ENCODE measurements at regions not wholly inside any gene's neighbourhood (a gene's known extent, or its start where the extent isn't known, plus 50 kb on each side); places are given as distances from the start of the nearest gene placed in this dataset.

DNA sequence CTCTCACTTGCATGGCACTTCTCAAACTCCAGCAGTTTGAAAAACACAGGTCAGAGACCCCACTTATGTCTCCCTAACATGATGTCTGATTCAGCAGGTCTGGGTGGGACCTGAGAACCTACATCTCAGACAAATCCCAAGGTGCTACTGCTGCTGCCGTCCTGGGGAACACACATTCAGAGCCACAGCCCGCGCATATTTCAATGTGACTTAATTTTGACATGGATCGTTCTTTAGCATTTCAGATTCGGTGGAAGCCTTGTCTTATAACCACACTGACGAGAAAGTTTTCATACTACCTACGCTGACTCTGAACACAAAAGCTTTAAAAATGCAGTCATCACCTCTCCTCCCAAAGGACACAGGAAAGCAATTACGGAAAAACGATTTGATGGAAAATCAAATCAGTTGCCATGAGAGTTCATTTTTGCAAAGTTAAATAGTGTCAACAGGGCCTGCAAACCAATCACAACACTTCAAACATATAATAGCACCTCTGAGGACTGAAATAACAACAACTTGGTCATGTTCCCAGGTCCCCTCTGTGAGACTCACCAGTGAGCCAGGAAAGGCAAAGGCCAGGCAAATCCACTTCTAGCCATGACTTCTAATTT is 132.6 kb downstream of the SHANK2 start:
- Histone ChIP-seq H3K27me3 (ENCODE audit: control insufficient read depth in 3 of 3, insufficient read depth in 3 of 3, low read length in 3 of 3) (peaks cover 2 to 15% (median 8%) of the 10 kb centered on the region in 3 donors), H3K27ac (ENCODE audit: low read depth, low read length) (no peak overlapping the region), H3K4me3 (ENCODE audit: low read length in 3 of 3) (no peak overlapping the region), H3K36me3 (ENCODE audit: control insufficient read depth in 3 of 3, insufficient read depth in 3 of 3, low read length in 3 of 3) (no peaks in the 10 kb centered on the region), H3K4me1 (ENCODE audit: control insufficient read depth in 3 of 3, insufficient read depth in 3 of 3, low read length in 3 of 3) (no peaks in the 10 kb centered on the region), H3K9ac (ENCODE audit: low read depth in 1 of 3, low read length in 3 of 3) (no peak overlapping the region), H3K9me3 (ENCODE audit: control insufficient read depth in 3 of 3, low read length in 3 of 3) (no peaks in the 10 kb centered on the region)

DNA sequence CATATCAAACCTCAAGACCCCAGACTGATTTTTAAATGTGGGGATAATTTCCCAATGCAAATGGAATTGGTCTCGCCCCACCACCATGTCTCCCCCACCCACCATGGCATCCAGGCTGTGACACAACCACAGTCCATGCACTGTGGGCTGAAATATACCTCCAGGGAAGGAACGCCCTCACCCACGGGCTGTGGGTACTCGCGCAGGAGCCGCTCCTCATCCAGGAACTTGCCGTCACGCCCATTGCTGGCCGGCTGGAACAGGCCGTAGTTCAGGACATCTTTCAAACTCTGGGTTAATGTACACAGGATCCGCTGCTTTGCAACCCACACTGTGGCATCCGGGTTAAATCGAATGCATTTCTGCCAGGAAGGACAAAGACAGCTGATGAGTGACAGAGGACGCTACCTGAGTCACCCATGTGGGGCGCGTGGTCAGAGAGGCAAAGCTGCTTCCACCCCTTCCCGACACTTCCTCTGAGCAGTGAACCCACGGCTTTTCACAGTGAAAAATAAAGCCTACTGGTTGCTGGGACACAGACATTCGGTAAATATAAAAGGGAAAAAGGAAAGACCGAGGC is 133.6 kb downstream of the SHANK2 start:
- no peaks in the 10 kb centered on the region for H3K36me3 ChIP-seq (ENCODE audit: control insufficient read depth in 3 of 3, insufficient read depth in 3 of 3, low read length in 3 of 3)
- no peaks in the 10 kb centered on the region for H3K9me3 ChIP-seq (ENCODE audit: control insufficient read depth in 3 of 3, low read length in 3 of 3)
- H3K27me3 ChIP-seq (ENCODE audit: control insufficient read depth in 3 of 3, insufficient read depth in 3 of 3, low read length in 3 of 3) = peaks cover 10 to 23% (median 17%) of the 10 kb centered on the region in 3 donors
- H3K4me1 ChIP-seq (ENCODE audit: control insufficient read depth in 3 of 3, insufficient read depth in 3 of 3, low read length in 3 of 3) = no peaks in the 10 kb centered on the region
- no peak overlapping the region for H3K27ac ChIP-seq (ENCODE audit: low read depth, low read length)
- no peak overlapping the region for H3K4me3 ChIP-seq (ENCODE audit: low read length in 3 of 3)
- no peak overlapping the region for H3K9ac ChIP-seq (ENCODE audit: low read depth in 1 of 3, low read length in 3 of 3)

DNA sequence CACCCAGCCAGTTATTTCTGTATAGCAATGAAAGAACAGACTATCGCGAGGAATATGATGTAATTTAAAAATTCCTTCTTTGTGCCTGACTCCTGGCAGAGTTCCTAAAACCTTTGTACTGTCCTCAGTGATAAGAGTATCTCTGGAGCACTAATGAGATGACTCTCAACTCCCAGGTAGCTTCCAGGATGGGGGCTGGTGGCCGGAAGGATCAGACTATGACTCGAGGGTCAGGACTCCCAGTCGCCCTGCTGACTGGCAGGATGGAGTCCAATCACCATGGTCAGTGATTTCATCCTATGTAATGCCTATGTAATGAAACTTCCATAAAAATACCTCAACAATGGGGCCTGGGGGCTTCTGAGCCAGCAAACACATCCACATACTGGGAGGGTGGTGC is 135.1 kb downstream of the SHANK2 start:
- no peaks in the 10 kb centered on the region for H3K9me3 ChIP-seq (ENCODE audit: control insufficient read depth in 3 of 3, low read length in 3 of 3)
- no peak overlapping the region for H3K4me3 ChIP-seq (ENCODE audit: low read length in 3 of 3)
- H3K4me1 ChIP-seq (ENCODE audit: control insufficient read depth in 3 of 3, insufficient read depth in 3 of 3, low read length in 3 of 3) = no peaks in the 10 kb centered on the region
- H3K27ac ChIP-seq (ENCODE audit: low read depth, low read length) = no peak overlapping the region
- H3K27me3 ChIP-seq (ENCODE audit: control insufficient read depth in 3 of 3, insufficient read depth in 3 of 3, low read length in 3 of 3) = peaks cover 17 to 37% (median 30%) of the 10 kb centered on the region in 3 donors
- H3K36me3 ChIP-seq (ENCODE audit: control insufficient read depth in 3 of 3, insufficient read depth in 3 of 3, low read length in 3 of 3) = no peaks in the 10 kb centered on the region
- H3K9ac ChIP-seq (ENCODE audit: low read depth in 1 of 3, low read length in 3 of 3) = no peak overlapping the region

DNA sequence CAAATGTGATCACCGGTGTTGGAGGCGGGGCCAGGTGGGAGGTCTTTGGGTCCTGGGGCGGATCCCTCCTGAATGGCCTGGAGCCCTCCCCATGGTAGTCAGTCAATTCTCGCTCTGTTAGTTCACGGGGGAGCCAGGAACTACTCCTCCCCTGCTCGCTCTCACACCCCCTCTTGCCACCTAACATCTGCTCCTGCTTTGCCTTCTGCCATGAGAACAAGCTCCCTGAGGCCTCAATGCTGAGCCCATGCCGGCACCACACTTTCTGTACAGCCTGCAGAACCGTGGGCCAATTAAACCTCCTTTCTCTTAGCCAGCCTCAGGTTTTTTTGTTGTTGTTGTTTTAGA is 135.7 kb downstream of the SHANK2 start:
- H3K4me3 ChIP-seq (ENCODE audit: low read length in 3 of 3) = no peak overlapping the region
- H3K9ac ChIP-seq (ENCODE audit: low read depth in 1 of 3, low read length in 3 of 3) = no peak overlapping the region
- H3K27ac ChIP-seq (ENCODE audit: low read depth, low read length) = no peak overlapping the region
- peaks cover 19 to 41% (median 31%) of the 10 kb centered on the region in 3 donors for H3K27me3 ChIP-seq (ENCODE audit: control insufficient read depth in 3 of 3, insufficient read depth in 3 of 3, low read length in 3 of 3)
- no peaks in the 10 kb centered on the region for H3K36me3 ChIP-seq (ENCODE audit: control insufficient read depth in 3 of 3, insufficient read depth in 3 of 3, low read length in 3 of 3)
- H3K4me1 ChIP-seq (ENCODE audit: control insufficient read depth in 3 of 3, insufficient read depth in 3 of 3, low read length in 3 of 3) = no peaks in the 10 kb centered on the region
- H3K9me3 ChIP-seq (ENCODE audit: control insufficient read depth in 3 of 3, low read length in 3 of 3) = no peaks in the 10 kb centered on the region

DNA sequence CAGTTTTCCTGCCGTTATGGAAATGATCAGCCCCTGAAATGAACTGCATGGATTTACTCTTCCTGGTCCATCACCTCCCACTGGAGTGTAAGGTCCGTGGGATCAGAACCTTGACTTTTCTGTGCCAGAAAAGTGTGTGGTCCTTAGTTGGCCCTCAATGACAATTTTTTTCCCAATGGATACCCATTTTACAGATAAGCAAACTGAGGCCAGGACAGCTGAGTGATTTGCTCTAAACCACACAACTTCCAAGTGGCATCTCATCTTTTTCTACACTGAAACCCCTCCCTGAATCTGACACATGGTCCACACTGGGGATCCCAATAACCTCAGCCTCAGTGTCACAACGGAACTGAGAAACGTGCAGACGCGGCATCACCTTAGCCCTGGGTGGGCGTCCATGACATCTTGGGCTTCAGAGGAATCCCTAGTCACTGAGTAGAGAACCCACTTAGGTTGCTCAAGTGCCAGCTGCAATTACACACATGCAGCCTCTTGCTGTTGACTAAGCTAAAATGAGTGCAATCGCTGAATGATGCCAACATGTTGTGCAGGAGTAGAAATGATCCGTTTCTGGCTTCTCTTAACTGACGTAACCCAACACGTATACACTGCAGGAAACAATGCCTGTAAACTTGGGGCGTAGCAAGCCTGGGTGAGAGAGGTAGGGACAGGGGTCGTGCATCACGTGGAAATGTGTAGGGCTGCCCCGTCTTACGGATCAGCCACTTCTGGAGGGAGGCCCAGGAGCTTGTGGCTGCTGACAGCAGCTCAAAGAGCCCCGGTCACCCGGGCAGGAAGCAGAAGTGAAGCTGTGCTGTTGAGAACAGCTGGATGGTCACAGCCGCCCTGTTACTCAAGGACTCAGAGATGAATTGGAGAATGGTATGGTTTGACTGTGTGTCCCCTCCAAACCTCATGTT is 136.3 kb downstream of the SHANK2 start:
- H3K27me3 ChIP-seq (ENCODE audit: control insufficient read depth in 3 of 3, insufficient read depth in 3 of 3, low read length in 3 of 3) = peaks cover 26 to 47% (median 36%) of the 10 kb centered on the region in 3 donors

DNA sequence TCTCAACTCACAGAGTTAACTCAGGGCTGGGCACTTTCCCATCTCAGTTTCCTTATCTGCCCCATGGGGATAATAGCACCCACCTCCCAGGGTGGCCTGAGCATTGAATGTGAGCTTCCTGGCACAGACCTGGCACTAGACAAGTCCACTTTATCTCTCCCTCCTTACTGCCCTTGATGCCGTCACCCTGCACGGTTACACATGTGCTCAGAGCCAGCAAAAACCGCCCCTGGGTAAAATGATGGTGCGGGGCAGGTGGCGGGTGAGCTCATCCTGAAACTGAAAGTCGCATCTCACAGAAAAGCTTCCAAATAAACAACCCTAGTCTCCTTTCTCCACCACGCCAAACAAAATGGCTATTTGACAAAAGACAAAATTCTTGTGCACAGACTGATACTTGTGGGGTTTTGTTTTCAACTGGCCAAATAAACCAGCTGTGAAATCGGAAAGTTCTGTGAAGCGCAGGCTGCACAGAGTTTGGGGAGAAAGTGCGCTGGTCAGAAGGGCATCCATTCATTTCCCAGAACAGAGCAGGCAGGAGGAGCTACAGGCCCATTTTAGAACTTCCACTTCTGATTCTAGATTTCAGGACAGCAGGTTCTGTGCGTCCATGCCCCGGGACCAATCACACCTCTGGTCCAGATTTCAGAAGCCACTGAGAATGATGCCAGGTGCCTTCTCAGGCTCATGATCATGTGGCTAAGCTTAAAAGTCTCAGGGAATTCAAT is 138.1 kb downstream of the SHANK2 start:
- no peaks in the 10 kb centered on the region for H3K9me3 ChIP-seq (ENCODE audit: control insufficient read depth in 3 of 3, low read length in 3 of 3)
- no peaks in the 10 kb centered on the region for H3K36me3 ChIP-seq (ENCODE audit: control insufficient read depth in 3 of 3, insufficient read depth in 3 of 3, low read length in 3 of 3)
- H3K27me3 ChIP-seq (ENCODE audit: control insufficient read depth in 3 of 3, insufficient read depth in 3 of 3, low read length in 3 of 3) = peaks cover 34 to 51% (median 43%) of the 10 kb centered on the region in 3 donors
- no peak overlapping the region for H3K27ac ChIP-seq (ENCODE audit: low read depth, low read length)
- no peaks in the 10 kb centered on the region for H3K4me1 ChIP-seq (ENCODE audit: control insufficient read depth in 3 of 3, insufficient read depth in 3 of 3, low read length in 3 of 3)
- H3K4me3 ChIP-seq (ENCODE audit: low read length in 3 of 3) = no peak overlapping the region
- no peak overlapping the region for H3K9ac ChIP-seq (ENCODE audit: low read depth in 1 of 3, low read length in 3 of 3)

More for the DNA sequence above, 136.3 kb downstream of the SHANK2 start:
- no peaks in the 10 kb centered on the region for H3K36me3 ChIP-seq (ENCODE audit: control insufficient read depth in 3 of 3, insufficient read depth in 3 of 3, low read length in 3 of 3)
- H3K27ac ChIP-seq (ENCODE audit: low read depth, low read length) = no peak overlapping the region
- no peaks in the 10 kb centered on the region for H3K4me1 ChIP-seq (ENCODE audit: control insufficient read depth in 3 of 3, insufficient read depth in 3 of 3, low read length in 3 of 3)
- no peaks in the 10 kb centered on the region for H3K9me3 ChIP-seq (ENCODE audit: control insufficient read depth in 3 of 3, low read length in 3 of 3)
- H3K4me3 ChIP-seq (ENCODE audit: low read length in 3 of 3) = no peak overlapping the region
- H3K9ac ChIP-seq (ENCODE audit: low read depth in 1 of 3, low read length in 3 of 3) = no peak overlapping the region

DNA sequence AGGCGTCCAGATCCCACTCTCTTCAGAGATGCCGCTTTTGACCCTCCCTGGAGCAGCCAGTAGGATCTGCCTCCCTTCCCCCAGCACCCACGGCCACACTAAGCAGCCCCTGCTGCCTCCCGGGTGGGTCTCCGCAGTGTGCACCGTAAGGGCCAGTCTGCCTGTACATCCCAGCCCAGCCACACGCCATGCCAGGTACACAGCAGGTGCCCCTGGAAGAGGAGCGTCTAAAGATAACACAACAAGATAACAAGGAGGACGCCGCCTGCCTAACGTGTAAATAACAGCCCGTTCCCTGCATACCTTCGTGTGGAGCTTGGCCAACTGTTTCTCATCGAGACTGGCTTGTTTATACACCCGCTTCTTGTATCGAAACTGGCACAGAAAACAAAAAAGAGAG is 139.4 kb downstream of the SHANK2 start:
- Histone ChIP-seq H3K27ac (ENCODE audit: low read depth, low read length) (no peak overlapping the region), H3K4me3 (ENCODE audit: low read length in 3 of 3) (no peak overlapping the region), H3K4me1 (ENCODE audit: control insufficient read depth in 3 of 3, insufficient read depth in 3 of 3, low read length in 3 of 3) (no peaks in the 10 kb centered on the region), H3K36me3 (ENCODE audit: control insufficient read depth in 3 of 3, insufficient read depth in 3 of 3, low read length in 3 of 3) (no peaks in the 10 kb centered on the region), H3K9ac (ENCODE audit: low read depth in 1 of 3, low read length in 3 of 3) (no peak overlapping the region), H3K9me3 (ENCODE audit: control insufficient read depth in 3 of 3, low read length in 3 of 3) (no peaks in the 10 kb centered on the region), H3K27me3 (ENCODE audit: control insufficient read depth in 3 of 3, insufficient read depth in 3 of 3, low read length in 3 of 3) (peaks cover 34 to 61% (median 47%) of the 10 kb centered on the region in 3 donors)

DNA sequence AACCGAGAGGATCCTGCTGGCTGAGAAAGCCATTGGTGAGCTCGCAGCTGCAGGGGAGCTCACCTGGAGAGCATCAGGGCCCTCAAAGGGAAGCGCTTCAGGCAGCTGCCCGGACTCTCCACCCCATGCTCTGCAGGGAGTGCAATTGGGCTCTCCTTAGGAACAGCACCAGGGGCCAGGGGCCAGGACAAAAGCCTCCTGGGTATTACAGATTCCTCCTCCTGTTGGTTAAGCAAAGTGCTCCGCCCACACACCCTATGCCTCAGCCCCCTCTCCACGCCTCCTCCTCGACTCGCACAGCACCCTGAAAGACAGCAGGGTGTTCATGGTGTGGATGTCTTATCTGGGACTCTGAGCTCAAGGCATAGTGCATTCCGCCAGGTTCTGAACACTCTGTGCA is 139.9 kb downstream of the SHANK2 start:
- H3K9me3 ChIP-seq (ENCODE audit: control insufficient read depth in 3 of 3, low read length in 3 of 3) = no peaks in the 10 kb centered on the region
- H3K4me1 ChIP-seq (ENCODE audit: control insufficient read depth in 3 of 3, insufficient read depth in 3 of 3, low read length in 3 of 3) = no peaks in the 10 kb centered on the region
- H3K36me3 ChIP-seq (ENCODE audit: control insufficient read depth in 3 of 3, insufficient read depth in 3 of 3, low read length in 3 of 3) = no peaks in the 10 kb centered on the region
- no peak overlapping the region for H3K9ac ChIP-seq (ENCODE audit: low read depth in 1 of 3, low read length in 3 of 3)
- peaks cover 34 to 62% (median 47%) of the 10 kb centered on the region in 3 donors for H3K27me3 ChIP-seq (ENCODE audit: control insufficient read depth in 3 of 3, insufficient read depth in 3 of 3, low read length in 3 of 3)
- H3K4me3 ChIP-seq (ENCODE audit: low read length in 3 of 3) = no peak overlapping the region
- no peak overlapping the region for H3K27ac ChIP-seq (ENCODE audit: low read depth, low read length)

DNA sequence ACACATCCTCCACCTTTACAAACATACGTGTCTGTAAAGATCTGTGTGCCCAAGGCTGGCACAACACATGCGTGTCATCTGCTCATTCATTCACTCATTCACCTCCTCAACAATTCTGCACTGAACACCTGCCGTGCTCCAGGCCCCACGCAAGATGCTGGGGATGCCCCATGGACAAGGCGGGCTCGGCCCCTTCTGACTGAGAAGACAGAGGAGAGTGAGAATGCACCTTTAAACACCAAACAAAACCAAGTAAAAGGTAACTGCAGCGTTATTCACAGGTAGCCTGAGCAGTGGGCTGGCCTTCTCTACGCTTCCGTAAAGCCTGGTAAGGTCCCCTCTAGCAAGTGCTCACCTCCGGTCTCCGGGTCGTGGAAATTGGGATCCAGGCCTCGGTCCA is 142.8 kb downstream of the SHANK2 start:
- H3K27ac ChIP-seq (ENCODE audit: low read depth, low read length) = no peak overlapping the region
- no peaks in the 10 kb centered on the region for H3K9me3 ChIP-seq (ENCODE audit: control insufficient read depth in 3 of 3, low read length in 3 of 3)
- H3K27me3 ChIP-seq (ENCODE audit: control insufficient read depth in 3 of 3, insufficient read depth in 3 of 3, low read length in 3 of 3) = peaks cover 31 to 46% (median 43%) of the 10 kb centered on the region in 3 donors
- no peaks in the 10 kb centered on the region for H3K36me3 ChIP-seq (ENCODE audit: control insufficient read depth in 3 of 3, insufficient read depth in 3 of 3, low read length in 3 of 3)
- no peak overlapping the region for H3K4me3 ChIP-seq (ENCODE audit: low read length in 3 of 3)
- no peak overlapping the region for H3K9ac ChIP-seq (ENCODE audit: low read depth in 1 of 3, low read length in 3 of 3)
- no peaks in the 10 kb centered on the region for H3K4me1 ChIP-seq (ENCODE audit: control insufficient read depth in 3 of 3, insufficient read depth in 3 of 3, low read length in 3 of 3)
